ENCODE measurements at regions not wholly inside any gene's neighbourhood (a gene's known extent, or its start where the extent isn't known, plus 50 kb on each side); places are given as distances from the start of the nearest gene placed in this dataset.

- no peaks in the 10 kb centered on the region for H3K4me1 ChIP-seq (ENCODE audit: insufficient read depth, low read length, poor library complexity, severe bottlenecking)
- no peaks in the 10 kb centered on the region for H3K9me2 ChIP-seq (replicated peaks; ENCODE audit: low read depth, low read length)
- TF ChIP-seq CTCF (conservative IDR thresholded peaks at IDR 0.05; ENCODE audit: low read length) (no peak), EZH2phosphoT487 (IDR thresholded peaks at IDR 0.05; ENCODE audit: borderline replicate concordance) (no peak)
- no peaks in the 10 kb centered on the region for H3K79me2 ChIP-seq (ENCODE audit: insufficient read depth, low read length)
- no peaks in the 10 kb centered on the region for H3K36me3 ChIP-seq (ENCODE audit: insufficient read depth, low read length)
- no peaks in the 10 kb centered on the region for H3F3A ChIP-seq (ENCODE audit: low read depth)
- H3K27me3 ChIP-seq (ENCODE audit: insufficient read depth, low read length, poor library complexity, severe bottlenecking), result no peaks in the 10 kb centered on the region
- H2AFZ ChIP-seq (ENCODE audit: low read length), result no peak overlapping the region
- no peak overlapping the region for H3K4me2 ChIP-seq (ENCODE audit: low read depth, low read length, poor library complexity, severe bottlenecking)
- H3K4me3 ChIP-seq (ENCODE audit: low read length, poor library complexity, severe bottlenecking), result no peak overlapping the region
- H3K9me3 ChIP-seq (ENCODE audit: insufficient read depth, low read depth, low read length), result peaks cover 12% of the 10 kb centered on the region; the same call in 1 of the 2 replicates
- H3K9ac ChIP-seq (ENCODE audit: low read depth, low read length, poor library complexity, severe bottlenecking), result no peak overlapping the region
- H4K20me1 ChIP-seq (ENCODE audit: insufficient read depth, low read length, poor library complexity, severe bottlenecking), result no peaks in the 10 kb centered on the region
Measured at GRCh38 chr11:119787074-119787461, 58.1 kb upstream of the NECTIN1 start.

- H2AFZ ChIP-seq (ENCODE audit: low read length), result no peak overlapping the region
- peaks cover 12% of the 10 kb centered on the region; the same call in 1 of the 2 replicates for H3K9me3 ChIP-seq (ENCODE audit: insufficient read depth, low read depth, low read length)
- H3K36me3 ChIP-seq (ENCODE audit: insufficient read depth, low read length), result no peaks in the 10 kb centered on the region
- no peaks in the 10 kb centered on the region for H3F3A ChIP-seq (ENCODE audit: low read depth)
- no peaks in the 10 kb centered on the region for H4K20me1 ChIP-seq (ENCODE audit: insufficient read depth, low read length, poor library complexity, severe bottlenecking)
- no peaks in the 10 kb centered on the region for H3K9me2 ChIP-seq (replicated peaks; ENCODE audit: low read depth, low read length)
- H3K27me3 ChIP-seq (ENCODE audit: insufficient read depth, low read length, poor library complexity, severe bottlenecking), result no peaks in the 10 kb centered on the region
- H3K4me1 ChIP-seq (ENCODE audit: insufficient read depth, low read length, poor library complexity, severe bottlenecking), result no peaks in the 10 kb centered on the region
- no peak overlapping the region for H3K4me2 ChIP-seq (ENCODE audit: low read depth, low read length, poor library complexity, severe bottlenecking)
- TF ChIP-seq CTCF (conservative IDR thresholded peaks at IDR 0.05; ENCODE audit: low read length) (no peak), EZH2phosphoT487 (IDR thresholded peaks at IDR 0.05; ENCODE audit: borderline replicate concordance) (no peak)
- H3K79me2 ChIP-seq (ENCODE audit: insufficient read depth, low read length), result no peaks in the 10 kb centered on the region
- no peak overlapping the region for H3K4me3 ChIP-seq (ENCODE audit: low read length, poor library complexity, severe bottlenecking)
- no peak overlapping the region for H3K9ac ChIP-seq (ENCODE audit: low read depth, low read length, poor library complexity, severe bottlenecking)
Measured at GRCh38 chr11:119786431-119787073, 57.6 kb upstream of the NECTIN1 start.

- no peaks in the 10 kb centered on the region for H3F3A ChIP-seq (ENCODE audit: low read depth)
- H3K9ac ChIP-seq (ENCODE audit: low read depth, low read length, poor library complexity, severe bottlenecking), result no peak overlapping the region
- no peaks in the 10 kb centered on the region for H3K36me3 ChIP-seq (ENCODE audit: insufficient read depth, low read length)
- TF ChIP-seq CTCF (conservative IDR thresholded peaks at IDR 0.05; ENCODE audit: low read length), result no peak
- TF ChIP-seq EZH2phosphoT487 (IDR thresholded peaks at IDR 0.05; ENCODE audit: borderline replicate concordance), result no peak
- peaks cover 12% of the 10 kb centered on the region; the same call in 1 of the 2 replicates for H3K9me3 ChIP-seq (ENCODE audit: insufficient read depth, low read depth, low read length)
- no peak overlapping the region for H3K4me3 ChIP-seq (ENCODE audit: low read length, poor library complexity, severe bottlenecking)
- no peaks in the 10 kb centered on the region for H4K20me1 ChIP-seq (ENCODE audit: insufficient read depth, low read length, poor library complexity, severe bottlenecking)
- no peaks in the 10 kb centered on the region for H3K79me2 ChIP-seq (ENCODE audit: insufficient read depth, low read length)
- no peaks in the 10 kb centered on the region for H3K4me1 ChIP-seq (ENCODE audit: insufficient read depth, low read length, poor library complexity, severe bottlenecking)
- no peak overlapping the region for H2AFZ ChIP-seq (ENCODE audit: low read length)
- H3K4me2 ChIP-seq (ENCODE audit: low read depth, low read length, poor library complexity, severe bottlenecking), result no peak overlapping the region
- no peaks in the 10 kb centered on the region for H3K9me2 ChIP-seq (replicated peaks; ENCODE audit: low read depth, low read length)
- no peaks in the 10 kb centered on the region for H3K27me3 ChIP-seq (ENCODE audit: insufficient read depth, low read length, poor library complexity, severe bottlenecking)
Measured at GRCh38 chr11:119785131-119785530, 56.1 kb upstream of the NECTIN1 start.

Measured in Loucy (cell line).